Keratinocyte (primary cell): ENCODE measurements at regions not wholly inside any gene's neighbourhood (a gene's known extent, or its start where the extent isn't known, plus 50 kb on each side); places are given as distances from the start of the nearest gene placed in this dataset.

Experiments
- DNase-seq: peaks from one replicate; pipeline ENCODE4 v3.0.0-alpha.2; 2011; ENCODE audit warnings: low read depth, missing footprints, low spot score
- FAIRE-seq: peaks from 2 replicates; lab custom pipeline; 2011; peaks lifted over from hg19 to GRCh38; lab: Jason Lieb, UNC
- H2AFZ ChIP-seq: 2 replicates; pipeline ENCODE4 v1.6.0; 2012; ENCODE audit warnings: low read length, control low read depth, inconsistent platforms; ENCODE audit not compliant: control insufficient read depth
- H3K27ac ChIP-seq: 2 replicates; pipeline ENCODE4 v1.5.1; 2011; ENCODE audit warnings: low read length; ENCODE audit not compliant: control insufficient read depth, insufficient read depth
- H3K27me3 ChIP-seq: 3 replicates; pipeline ENCODE4 v1.6.0; 2011; ENCODE audit warnings: low read length; ENCODE audit not compliant: control insufficient read depth, insufficient read depth; ENCODE audit errors: extremely low read depth
- H3K36me3 ChIP-seq, 2 experiments: 2 replicates in 1 of 2; 3 replicates in 1 of 2; pipeline ENCODE4 v1.5.1; 2011; ENCODE audit warnings: low read length in 2 of 2, mild to moderate bottlenecking in 1 of 2; ENCODE audit not compliant: control insufficient read depth in 2 of 2, insufficient read depth in 2 of 2; ENCODE audit errors: extremely low read depth in 1 of 2
- H3K4me1 ChIP-seq: 3 replicates; pipeline ENCODE4 v1.5.1; 2011; ENCODE audit warnings: low read length; ENCODE audit not compliant: control insufficient read depth, insufficient read depth; ENCODE audit errors: extremely low read depth
- H3K4me2 ChIP-seq: 3 replicates; pipeline ENCODE4 v1.6.0; 2011; ENCODE audit warnings: low read depth, low read length; ENCODE audit not compliant: control insufficient read depth, insufficient read depth; ENCODE audit errors: extremely low read depth
- H3K4me3 ChIP-seq, 3 experiments: fragments of 200-600 bp in 1 of 3; sonication (generic) in 1 of 3; 2 replicates in 2 of 3; 3 replicates in 1 of 3; pipeline ENCODE4 v1.5.1; 2011 to 2016; ENCODE audit warnings: low read length in 3 of 3, mild to moderate bottlenecking in 3 of 3, control low read depth in 2 of 3, inconsistent platforms in 1 of 3, low read depth in 1 of 3, mixed read lengths in 1 of 3, mixed run types in 1 of 3, moderate library complexity in 1 of 3; ENCODE audit not compliant: control insufficient read depth in 2 of 3, insufficient read depth in 2 of 3; ENCODE audit errors: extremely low read depth in 1 of 3
- H3K79me2 ChIP-seq: 2 replicates; pipeline ENCODE4 v1.6.0; 2012; ENCODE audit warnings: low read length; ENCODE audit not compliant: control insufficient read depth, insufficient read depth
- H3K9ac ChIP-seq: 3 replicates; pipeline ENCODE4 v1.6.0; 2011; ENCODE audit warnings: low read length; ENCODE audit not compliant: control insufficient read depth, insufficient read depth; ENCODE audit errors: extremely low read depth
- H3K9me1 ChIP-seq: 3 replicates; pipeline ENCODE4 v1.6.0; 2011; ENCODE audit warnings: low read length; ENCODE audit not compliant: control insufficient read depth, insufficient read depth; ENCODE audit errors: extremely low read depth
- H3K9me3 ChIP-seq: 2 replicates; pipeline ENCODE4 v1.5.1; 2012; ENCODE audit warnings: low read depth, low read length; ENCODE audit not compliant: control insufficient read depth
- H4K20me1 ChIP-seq: 3 replicates; pipeline ENCODE4 v1.6.0; 2011; ENCODE audit warnings: low read length; ENCODE audit not compliant: control insufficient read depth, insufficient read depth; ENCODE audit errors: extremely low read depth
- EZH2 ChIP-seq: IDR thresholded peaks from one replicate; pipeline ENCODE4 v1.6.1; 2012; ENCODE audit warnings: inconsistent platforms, mild to moderate bottlenecking, low read length, moderate library complexity
- dilution Hi-C: fragments of 300-500 bp; cut with MboI; formaldehyde crosslinking; loops from one replicate; pipeline ENCODE4 v1.7.0; 2020; ENCODE audit warnings: low sequenced_read_pairs; ENCODE audit not compliant: extremely low pct_ligation_motif_present
- TF ChIP-seq, protein P1 (sequence below), 3 experiments: IDR thresholded peaks in 1 of 3; conservative IDR thresholded peaks in 1 of 3; optimal IDR thresholded peaks in 1 of 3; 2 replicates in 2 of 3; 3 replicates in 1 of 3; pipeline versions ENCODE3 to v1.5.1; 2011; ENCODE audit warnings: low read length in 3 of 3, mild to moderate bottlenecking in 3 of 3, moderate library complexity in 2 of 3, control low read depth in 1 of 3, inconsistent platforms in 1 of 3; ENCODE audit not compliant: insufficient read depth in 2 of 3; ENCODE audit errors: extremely low read depth in 1 of 3

DNA sequence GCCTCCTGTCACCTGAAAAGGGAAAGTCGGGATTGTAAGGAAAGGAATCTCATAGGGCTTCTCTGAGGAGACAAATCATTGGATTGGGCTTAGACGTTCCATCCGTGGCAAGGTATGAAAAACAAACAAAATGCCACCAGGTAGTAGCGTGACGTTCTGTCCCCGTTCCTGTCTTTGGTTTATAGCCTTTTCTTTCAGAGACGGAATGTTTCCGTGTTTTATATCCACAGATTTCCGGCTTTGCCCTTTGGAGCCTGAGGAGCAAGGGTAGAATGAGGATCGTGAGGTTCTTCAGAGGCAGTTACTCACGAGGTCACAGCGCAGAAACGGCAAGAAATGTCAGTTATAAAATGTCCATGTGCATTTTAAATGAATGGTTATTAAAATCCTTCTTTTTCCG lies 118.3 kb downstream of the TMEM18 start:
- H4K20me1 ChIP-seq = no peaks in the 10 kb centered on the region
- no peaks in the 10 kb centered on the region for H3K9me3 ChIP-seq
- no peak overlapping the region for H2AFZ ChIP-seq
- H3K36me3 ChIP-seq = no peaks in the 10 kb centered on the region
- H3K4me2 ChIP-seq = no peak overlapping the region
- TF ChIP-seq EZH2 = no peak
- TF ChIP-seq, protein P1, sequence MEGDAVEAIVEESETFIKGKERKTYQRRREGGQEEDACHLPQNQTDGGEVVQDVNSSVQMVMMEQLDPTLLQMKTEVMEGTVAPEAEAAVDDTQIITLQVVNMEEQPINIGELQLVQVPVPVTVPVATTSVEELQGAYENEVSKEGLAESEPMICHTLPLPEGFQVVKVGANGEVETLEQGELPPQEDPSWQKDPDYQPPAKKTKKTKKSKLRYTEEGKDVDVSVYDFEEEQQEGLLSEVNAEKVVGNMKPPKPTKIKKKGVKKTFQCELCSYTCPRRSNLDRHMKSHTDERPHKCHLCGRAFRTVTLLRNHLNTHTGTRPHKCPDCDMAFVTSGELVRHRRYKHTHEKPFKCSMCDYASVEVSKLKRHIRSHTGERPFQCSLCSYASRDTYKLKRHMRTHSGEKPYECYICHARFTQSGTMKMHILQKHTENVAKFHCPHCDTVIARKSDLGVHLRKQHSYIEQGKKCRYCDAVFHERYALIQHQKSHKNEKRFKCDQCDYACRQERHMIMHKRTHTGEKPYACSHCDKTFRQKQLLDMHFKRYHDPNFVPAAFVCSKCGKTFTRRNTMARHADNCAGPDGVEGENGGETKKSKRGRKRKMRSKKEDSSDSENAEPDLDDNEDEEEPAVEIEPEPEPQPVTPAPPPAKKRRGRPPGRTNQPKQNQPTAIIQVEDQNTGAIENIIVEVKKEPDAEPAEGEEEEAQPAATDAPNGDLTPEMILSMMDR (optimal IDR thresholded peaks at IDR 0.05 in 1 of 3, IDR thresholded peaks at IDR 0.05 in 1 of 3, conservative IDR thresholded peaks at IDR 0.05 in 1 of 3; ENCODE audit: extremely low read depth in 1 of 3, insufficient read depth in 2 of 3, low read length in 3 of 3) = no peak
- FAIRE-seq (no peak), DNase-seq (no peak)
- no peak overlapping the region for H3K4me3 ChIP-seq
- no peak overlapping the region for H3K27ac ChIP-seq
- H3K9ac ChIP-seq = no peak overlapping the region
- no peaks in the 10 kb centered on the region for H3K9me1 ChIP-seq
- dilution Hi-C loops = no loop called here
- no peaks in the 10 kb centered on the region for H3K79me2 ChIP-seq
- no peaks in the 10 kb centered on the region for H3K4me1 ChIP-seq
- peaks cover 13% of the 10 kb centered on the region for H3K27me3 ChIP-seq

DNA sequence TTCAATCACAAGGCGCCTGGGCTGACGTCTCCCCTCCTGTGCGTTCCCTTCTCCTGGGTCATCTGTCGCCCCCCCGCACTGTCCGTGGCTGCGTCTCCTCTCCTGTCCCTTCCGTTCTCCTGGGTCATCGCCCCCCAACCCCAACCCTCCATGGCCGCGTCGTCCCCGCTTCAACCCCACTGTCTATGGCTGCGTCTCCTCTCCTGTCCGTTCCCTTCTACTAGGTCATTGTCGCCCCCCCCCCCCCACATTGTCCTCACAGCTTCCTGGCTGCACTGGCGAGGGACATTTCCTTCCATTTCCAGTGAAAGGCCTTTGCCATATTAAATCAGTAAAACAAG lies 118.9 kb downstream of the TMEM18 start:
- Histone ChIP-seq H3K9me1 (no peaks in the 10 kb centered on the region), H3K79me2 (no peaks in the 10 kb centered on the region), H3K4me3 (no peak overlapping the region), H4K20me1 (no peaks in the 10 kb centered on the region), H3K27me3 (peaks cover 13% of the 10 kb centered on the region), H3K9me3 (no peaks in the 10 kb centered on the region), H3K4me2 (no peak overlapping the region), H2AFZ (no peak overlapping the region), H3K27ac (no peak overlapping the region), H3K9ac (no peak overlapping the region), H3K36me3 (no peaks in the 10 kb centered on the region), H3K4me1 (no peaks in the 10 kb centered on the region)
- TF ChIP-seq, protein P1 (optimal IDR thresholded peaks at IDR 0.05 in 1 of 3, IDR thresholded peaks at IDR 0.05 in 1 of 3, conservative IDR thresholded peaks at IDR 0.05 in 1 of 3; ENCODE audit: extremely low read depth in 1 of 3, insufficient read depth in 2 of 3, low read length in 3 of 3) = no peak
- no peak for TF ChIP-seq EZH2
- DNase-seq (no peak), FAIRE-seq (no peak)
- dilution Hi-C loops = no loop called here
